ENCODE measurements at regions not wholly inside any gene's neighbourhood (a gene's known extent, or its start where the extent isn't known, plus 50 kb on each side); places are given as distances from the start of the nearest gene placed in this dataset.

DNA sequence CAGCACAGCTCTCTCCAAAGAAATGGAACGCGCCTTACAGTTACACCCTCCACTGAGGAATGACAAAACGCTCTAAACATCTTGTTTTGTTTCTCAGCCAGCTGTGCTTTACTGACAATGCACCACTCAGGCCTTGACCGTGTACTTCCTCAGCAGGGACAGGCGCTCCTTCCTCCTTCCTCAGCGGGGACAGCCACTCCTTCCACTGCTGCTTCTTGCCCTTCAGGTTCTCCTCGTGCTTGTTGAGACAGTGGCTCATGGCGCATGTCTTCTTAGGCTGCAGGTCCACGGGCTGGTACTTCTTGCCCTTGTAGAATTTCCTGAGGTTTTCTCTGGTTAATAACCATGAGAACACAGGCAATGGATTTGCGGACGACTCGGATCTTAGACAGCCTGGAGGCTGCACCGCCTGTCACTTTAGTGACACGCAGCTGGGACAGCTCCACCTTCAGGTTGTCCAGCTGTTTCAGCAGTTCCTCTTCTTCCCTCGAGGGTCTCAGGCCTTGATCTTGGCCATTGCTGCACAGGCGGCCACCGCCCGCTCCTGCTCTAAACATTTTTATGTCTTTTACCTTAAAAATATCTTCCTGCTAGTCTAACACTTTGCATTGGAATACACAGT, 613.8 kb downstream of the BRD1 start:
- no peak for DNase-seq

DNA sequence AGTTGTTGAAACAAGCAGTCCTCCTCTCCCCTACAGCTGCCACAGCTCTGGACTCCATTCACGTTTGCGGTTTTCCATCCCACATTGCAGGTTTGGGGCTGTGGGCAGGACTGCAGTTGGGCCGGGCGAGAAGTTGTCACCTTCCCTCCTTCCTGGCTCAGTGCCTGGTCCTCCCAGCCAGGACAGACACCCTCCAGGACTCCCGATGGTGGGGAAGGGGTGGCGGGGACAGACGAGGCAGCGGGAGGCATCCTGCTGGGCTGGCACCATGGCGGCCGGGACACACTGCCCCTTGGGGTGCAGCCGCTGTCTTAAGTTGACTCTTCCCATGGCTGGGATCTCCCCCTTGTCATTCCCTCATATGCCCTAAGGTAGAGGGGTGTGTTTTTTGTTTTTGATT, 615.2 kb downstream of the BRD1 start:
- DNase-seq = no peak

DNA sequence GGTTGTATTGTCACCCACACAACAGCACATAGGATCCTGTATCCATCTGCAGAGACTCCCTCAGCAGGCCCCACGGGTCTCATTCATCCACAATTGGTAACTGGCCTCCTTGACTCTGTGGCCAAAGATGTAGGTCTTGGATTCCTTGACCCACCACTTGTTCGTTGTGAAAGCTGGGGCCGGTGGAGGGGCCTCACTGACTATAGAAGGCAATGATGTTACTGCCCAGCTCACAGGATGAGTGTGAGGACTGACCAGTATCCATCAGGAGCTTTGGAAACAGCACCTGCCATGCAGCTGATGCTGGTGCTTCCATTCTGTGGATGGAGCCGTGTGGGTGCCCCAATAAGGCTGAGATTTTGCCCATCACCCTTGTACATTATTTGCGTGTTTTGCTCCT, 615.7 kb downstream of the BRD1 start:
- DNase-seq = no peak

DNA sequence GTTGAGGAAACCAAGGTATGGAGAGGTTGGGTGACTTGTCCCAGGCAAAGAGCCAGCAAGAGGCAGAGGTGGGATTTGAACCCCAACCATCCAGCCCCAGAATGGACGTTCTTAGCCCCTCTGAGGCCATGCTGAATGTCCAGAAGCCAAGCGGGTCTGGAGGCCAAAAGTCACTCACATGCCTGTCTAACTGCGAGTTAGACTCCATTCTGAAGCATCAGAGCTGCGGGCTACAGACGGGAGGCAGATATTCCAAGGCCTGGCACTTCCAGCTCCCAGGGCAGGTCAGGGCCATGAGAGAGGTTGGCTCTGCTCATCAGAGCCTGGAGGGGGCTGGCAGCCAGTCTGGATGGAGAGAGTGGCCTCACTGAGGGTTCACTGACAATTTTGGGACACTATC, 616.5 kb downstream of the BRD1 start:
- no peak for DNase-seq

DNA sequence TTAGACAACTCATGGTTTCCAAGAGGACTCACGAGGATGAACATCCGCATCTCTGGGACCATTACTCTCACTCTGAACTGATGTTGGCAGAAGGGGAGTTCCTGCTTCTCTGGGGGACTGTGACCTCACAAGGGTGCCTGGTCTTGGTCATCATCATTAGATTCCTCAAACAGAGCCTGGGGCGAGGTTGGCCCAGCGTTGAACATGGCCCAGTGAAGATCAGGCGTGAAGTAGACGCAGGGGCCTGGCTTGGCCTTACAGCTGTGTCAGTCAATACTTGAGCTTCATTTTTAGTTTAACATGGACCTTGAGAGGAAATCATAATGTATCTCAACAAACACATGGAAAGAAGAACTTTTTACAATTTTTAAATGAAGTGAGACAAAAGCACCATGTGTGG, 617.1 kb downstream of the BRD1 start:
- DNase-seq = no peak

DNA sequence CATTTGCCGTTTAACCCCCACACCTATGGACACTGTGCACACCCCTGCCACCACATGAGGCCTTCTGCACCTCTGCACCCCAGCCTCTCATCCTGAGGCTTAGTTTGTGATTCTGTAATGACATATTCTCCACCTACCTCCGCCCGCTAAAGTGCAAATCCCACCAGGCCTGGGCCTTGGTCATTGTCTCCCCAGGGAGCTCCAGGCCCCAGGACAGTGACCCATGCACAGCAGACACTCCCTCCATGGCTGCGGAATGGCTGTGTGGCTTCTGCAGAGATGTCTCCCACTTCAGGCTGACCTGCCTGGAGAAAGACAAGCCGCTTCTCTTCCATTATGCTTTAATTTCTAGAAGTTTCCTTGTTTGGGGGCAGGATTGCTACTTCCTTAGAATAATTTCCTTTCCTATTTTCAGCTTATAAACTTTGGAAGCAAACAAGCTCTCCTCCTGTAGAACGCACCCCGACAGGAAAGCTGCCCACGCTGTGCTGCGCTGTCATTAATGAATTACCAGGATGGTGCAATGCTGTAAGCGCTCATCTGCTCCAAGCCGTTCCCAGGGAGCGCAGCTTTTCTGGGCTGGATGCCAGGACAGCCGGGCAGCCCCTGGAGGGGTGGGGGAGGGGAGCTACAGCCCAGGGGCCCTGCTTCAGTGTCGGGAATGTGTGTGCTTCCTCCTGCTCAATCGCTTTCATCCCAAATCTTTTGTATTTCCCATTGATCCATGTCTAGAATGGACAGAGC, 618.0 kb downstream of the BRD1 start:
- no peak for DNase-seq

DNA sequence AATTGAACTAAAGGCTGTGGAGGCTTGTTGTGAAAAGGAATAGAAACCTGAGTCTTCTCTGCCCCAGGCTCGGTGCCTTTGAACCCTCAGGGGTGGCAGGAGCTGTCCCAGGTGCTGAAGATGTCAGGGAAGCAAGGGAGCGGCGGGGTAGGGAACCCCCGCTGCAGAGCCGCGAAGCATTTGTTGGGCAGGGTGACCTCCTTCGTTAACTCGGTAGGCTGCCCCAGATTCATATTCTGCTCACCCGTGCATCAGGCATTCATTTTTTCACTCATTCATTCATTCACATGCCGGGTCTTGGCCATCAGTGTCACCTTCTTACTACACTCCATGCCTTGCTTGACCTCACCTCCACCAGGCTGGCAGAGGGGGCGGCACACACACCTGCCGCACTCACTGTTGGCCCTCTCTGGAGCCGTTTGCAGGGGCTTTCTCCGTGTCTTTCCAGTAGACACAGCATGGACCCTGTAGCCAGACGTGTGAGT, 618.9 kb downstream of the BRD1 start:
- DNase-seq = no peak

DNA sequence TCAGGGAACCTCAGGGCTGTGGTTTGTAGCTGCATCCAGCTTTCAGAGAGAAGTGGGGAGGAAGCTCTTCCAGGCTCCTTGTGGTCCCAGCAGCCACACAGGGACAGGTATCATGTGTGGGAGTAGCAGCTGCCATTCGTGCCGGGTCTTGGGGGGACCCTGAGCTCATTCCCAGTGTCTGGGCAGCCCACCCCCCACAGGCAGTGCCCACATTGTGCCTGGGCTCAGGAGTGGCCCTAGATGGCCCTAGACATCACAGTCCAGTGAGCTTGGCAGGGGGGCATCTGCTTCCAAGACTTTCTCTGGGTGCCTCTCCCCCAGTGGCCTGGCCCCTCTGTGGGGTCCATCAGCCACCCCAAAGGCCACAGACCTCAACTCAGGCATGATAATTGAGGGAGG, 619.7 kb downstream of the BRD1 start:
- no peak for DNase-seq

DNA sequence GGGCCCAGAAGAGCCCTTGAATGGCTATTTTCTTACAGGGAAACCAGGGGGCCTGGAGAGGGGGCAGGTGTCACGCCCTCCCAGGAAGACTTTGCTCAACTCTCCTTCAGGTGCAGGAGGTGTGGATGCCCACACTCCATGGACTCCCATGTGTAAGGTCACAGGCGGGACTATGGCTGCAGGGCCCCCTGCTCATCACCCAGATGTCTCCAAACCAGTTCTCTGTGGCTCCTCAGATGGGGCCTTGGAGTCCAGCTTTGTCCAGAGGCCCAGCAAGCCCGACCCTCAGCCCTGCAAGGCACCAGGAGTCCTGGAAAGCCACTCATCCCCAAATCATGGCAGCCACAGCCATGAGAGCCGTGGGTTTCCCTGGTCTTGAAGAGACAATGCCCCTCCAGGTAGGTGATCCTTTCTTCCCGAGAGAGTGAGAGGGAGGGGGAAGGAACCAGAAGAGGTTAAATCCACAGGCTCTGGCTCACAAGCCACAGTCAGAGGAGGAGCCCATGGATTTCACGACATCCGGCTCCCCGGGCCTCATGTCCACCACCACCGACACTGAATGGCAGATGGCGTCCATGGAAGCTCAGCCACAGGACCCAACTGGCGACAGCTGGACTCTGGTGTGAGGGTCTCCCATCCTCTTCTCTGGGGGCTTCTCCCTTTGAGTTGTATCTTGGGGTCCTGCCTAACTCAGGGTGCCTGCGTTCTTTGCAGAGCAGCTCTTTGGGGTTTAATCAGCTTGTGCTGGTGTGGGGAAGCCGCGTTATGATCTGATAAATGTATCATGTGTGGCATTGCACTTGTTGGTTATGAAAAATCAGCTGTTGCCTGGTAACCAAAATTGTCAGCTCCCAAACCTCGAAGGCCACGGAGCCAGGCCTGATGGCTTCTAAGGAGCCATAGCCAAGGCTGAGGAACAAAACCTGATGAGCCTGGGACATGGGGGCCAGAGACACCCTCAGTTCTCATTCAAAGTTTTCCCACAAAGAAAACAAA, 620.4 kb downstream of the BRD1 start:
- DNase-seq = no peak

DNA sequence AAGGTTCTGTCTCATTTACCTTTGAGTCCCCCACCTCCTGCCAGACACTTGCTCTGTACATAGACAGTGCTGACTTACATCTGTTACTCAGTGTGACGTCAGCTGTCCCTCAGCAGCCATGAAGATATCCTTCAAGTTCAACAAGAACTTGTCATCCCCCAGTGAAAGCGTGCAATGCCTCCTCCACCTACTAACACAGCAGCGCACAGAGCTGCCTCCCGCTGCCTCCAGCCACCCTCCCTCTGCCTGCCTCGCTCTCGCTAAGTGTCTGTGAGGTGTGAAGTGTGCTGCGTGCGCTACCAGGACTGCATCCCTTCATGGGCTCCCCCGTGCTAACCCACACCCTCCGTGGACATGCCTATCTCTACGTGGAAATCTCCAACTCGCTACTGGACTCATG, 621.4 kb downstream of the BRD1 start:
- DNase-seq = no peak

DNA sequence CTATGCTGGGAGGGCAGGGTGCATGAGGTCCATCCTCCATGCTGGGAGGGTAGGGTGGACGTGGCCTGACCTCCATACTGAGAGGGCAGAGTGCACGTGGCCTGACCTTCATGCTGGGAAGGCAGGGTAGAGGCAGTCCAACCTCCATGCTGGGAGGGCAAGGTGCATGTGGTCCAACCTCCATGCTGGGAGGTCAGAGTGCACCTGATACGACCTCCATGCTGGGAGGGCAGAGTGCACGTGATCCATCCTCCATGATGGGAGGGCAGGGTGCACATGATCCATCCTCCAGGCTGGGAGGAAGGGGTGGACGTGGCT, 622.2 kb downstream of the BRD1 start:
- no peak for DNase-seq

DNA sequence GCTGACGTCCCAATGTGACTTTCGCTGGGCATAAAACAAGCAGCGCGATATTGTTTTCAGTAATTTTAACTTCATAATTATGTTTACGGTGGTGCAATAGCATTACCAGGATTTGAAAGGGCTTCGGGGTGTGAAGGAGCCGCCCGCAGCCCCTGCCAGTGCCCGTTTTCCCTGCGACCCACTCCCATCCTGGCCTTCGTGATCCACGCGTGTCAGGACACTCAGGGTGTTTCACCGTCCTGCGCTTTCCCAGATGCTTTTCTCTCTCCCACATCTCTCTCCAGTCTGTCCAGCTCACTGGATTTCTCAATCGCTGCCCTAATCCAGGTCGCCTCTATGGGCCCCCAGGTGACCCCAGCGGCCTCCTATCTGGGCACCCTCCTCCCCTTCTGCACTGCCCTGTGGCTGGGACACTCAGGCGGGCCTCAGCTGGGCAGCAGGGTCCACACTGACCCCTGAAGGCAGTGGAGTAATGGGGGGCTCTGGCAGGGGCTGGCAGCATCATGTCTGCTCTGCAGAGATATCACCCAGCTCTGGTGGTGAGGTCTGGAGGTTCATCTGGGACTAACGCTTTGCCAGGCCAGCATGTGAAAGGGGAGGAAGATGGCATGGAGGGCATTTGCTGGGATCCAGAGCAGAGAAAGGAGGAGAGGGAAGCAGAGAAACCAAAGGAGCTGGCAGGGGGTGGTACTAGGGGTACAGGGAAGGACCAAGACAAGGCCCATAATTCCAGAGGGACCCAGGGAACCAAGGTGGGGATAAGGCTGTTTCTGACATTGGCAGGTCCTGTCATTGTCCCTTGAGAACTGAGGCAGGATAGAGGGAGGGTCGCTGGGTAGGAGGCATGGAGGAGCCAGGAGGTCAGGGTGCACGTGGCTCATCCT, 622.8 kb downstream of the BRD1 start:
- no peak for DNase-seq

DNA sequence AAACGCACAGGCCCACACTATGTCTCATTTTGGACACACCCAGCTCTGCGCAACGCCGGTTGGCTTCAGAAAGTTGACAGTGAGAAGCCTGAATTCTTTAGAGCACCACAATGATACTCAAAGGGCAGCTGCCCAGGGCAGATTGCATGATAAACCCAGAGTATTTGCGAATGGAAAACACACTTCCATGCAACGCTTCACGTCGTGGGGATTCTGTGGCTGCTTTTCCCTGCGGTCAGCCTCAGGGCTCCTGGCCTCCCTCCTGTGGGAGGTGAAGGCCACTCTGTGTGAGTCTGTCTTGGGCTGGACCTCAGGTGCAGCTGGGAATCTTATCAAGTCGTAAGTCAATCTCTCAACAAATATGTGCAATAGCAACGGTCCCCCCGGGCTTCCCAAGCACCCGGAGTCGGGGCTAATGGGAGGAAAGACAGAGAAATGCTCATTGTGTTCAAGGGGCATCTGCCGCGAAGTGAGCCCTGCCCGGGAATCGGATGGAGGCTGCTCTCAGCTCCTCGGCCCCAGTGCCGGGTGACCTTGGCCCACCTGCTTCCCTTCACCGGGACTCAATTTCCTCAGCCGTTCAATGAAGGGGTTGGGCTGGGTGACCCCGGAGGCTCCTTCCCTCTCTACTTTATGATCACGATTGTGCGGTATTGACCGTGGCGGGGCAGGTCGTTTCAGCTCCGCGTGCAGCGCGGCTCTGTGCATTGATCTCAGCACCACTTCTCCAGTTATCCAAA, 623.6 kb downstream of the BRD1 start:
- no peak for DNase-seq

DNA sequence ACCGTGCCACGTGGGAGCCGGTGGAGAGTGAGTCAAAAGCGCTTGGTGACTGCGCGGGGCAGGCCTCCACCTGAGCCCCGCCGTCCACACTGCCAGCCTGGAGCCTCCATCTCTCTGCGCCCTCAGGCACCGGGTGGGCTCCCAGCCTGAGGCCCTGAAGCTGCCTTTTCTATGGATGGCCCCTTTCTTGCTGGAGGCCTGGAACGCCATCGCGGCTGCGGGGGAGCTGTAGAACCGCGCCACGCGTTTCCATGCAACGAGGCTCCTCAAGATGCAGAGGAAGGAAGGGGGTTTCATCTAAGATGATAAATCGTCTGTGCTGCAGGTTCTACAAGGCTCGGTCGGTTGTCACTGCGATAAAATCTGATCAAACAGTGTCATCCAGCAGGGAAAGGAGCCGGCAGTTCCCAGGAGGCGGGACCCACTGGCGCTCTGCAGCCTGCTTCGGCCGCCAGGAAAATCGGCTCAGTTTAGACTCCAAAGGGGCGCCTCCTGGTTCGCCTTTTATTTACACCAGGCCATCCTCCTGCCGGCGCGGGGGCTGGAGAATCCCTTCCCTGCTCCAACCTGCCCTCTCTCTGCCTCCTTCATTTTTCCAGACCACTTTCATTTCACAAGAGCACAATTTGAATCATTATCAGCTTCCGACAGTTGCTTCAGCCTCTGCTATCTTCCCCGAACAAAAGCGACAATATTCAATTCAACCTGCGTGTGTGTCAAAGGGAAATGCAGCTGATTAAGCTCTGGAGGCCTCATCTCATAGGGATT, 624.4 kb downstream of the BRD1 start:
- DNase-seq = no peak

DNA sequence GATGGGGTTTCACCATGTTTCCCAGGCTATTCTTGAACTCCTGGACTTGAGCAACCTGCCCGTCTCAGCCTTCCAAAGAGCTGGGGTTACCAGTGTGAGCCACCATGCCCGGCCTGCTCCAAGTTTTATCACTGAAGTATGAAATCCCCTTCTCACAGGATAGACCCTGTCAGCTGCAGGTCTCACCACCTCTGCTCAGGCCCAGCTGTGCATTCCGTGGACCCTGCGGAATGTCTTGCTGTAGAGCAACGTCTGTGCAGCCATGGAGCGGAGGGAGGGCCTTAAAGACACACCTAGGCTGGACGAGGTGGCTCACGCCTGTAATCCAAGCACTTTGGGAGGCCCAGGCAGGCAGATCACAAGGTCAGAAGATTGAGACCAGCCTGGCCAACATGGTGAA, 625.4 kb downstream of the BRD1 start:
- DNase-seq = no peak

DNA sequence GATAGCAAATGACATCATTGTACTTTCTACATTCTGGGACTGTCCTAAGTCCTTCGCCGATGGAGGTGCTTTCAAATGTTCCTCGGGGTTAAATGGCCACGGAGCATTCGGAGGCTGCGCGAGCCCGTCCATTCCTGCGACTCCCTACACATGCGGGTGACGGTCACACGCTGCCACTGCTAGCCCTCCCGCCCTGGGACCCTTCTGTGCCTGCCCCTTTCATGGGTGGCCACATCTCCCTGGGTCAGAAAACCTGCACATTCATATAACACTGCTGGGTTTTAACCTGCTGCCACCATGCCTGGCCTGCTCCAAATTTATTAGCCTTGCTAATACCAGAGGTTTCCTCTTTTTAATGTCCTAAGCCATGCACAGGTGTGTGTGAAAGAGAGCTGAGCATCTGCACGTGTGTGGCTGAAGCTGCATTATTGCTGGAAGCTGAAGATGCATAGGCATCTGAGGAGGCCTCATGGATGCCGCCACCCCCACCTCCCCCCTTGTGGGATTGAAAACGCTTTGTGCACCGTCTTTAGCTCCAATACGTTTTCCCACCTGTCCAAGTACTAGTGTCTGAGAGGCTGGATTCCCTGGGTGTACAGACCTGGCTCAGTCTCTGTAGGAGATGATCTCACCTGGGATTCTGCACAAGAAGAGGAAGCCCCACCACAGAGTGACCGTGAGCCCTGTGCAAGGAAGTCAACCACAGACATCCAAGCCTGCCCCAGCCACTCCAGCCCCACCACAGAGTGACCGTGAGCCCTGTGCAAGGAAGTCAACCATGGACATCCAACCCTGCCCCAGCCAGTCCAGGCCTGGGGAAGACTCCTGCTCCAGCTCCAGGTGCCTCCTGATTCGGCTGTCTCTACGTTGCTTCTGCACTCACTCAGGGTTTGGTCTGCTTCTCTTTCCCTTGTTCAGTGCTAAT, 626.4 kb downstream of the BRD1 start:
- no peak for DNase-seq

DNA sequence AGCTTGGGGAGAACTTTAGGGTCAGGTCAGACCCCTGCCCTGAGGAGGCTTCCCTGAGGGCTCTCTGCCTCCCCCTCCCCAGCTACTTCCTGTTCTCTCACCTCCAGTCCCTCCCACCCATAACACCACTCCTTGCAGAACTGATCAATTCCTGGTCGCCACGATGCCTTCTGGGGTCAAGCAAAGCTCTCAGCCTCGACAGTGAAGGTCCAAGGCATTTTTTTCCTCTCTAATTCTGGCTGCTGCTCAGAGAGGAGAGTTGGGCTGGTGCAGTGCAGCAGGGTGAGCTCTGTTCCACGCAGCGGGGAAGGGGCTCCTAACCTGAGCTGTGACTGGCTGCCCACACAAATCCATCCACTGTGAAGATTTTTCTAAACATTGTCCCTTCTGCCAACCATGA, 628.4 kb downstream of the BRD1 start:
- DNase-seq = no peak

DNA sequence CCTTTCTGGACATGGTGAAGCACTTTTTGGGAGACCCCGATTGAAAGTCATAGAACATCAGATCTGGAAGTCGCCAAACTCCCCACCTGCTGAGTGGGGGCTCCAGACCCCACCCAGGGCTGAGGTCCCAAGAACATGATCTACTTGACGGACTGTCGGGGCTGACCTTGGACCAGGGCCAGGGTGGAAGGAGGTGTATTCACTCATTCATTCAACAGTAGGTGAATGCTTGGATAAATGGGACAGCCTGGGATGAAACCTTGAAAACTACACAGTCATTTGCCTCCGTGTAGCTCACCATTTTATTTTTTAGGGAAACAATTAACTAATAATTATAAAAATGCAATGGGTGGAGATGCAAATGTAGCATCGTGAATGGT, 629.0 kb downstream of the BRD1 start:
- DNase-seq = no peak

DNA sequence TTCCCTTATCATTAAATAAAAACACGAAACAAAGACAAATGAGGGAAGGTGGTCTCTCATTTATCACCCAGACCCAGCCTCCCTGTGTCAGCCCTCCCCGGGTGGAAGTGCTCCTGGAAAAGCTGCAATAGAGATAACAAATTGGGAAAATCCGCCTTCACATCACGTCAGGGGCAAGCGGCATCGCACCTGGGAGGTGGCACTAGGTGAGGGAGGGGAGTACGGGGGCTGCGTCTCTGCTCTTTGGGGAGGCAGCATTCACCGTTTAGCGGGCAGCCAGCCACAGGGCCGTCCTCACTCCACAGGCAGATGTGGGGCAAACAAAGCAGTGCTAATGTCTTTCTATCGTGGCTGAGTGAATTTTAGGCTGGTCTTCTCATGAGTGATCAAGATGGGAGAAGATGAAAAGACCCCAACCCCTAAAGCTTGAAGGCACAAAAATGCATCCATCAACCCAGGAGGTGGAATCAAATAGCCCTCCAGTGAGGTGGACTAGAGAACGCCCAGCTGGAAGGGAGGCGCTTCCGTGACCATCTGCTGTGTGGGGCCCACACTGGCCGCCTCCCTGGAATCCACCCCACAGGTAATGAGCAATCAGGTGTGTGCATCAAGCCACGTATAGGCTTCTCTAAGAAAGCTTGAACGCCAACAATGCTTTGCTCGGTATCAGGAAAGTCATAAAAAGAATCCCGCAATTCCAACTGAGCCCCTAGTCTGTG, 629.5 kb downstream of the BRD1 start:
- DNase-seq = no peak
